Breast epithelium (tissue), 3 donors: ENCODE measurements at regions not wholly inside any gene's neighbourhood (a gene's known extent, or its start where the extent isn't known, plus 50 kb on each side); places are given as distances from the start of the nearest gene placed in this dataset.

Experiments
- POLR2A ChIP-seq: fragments of 450-650 bp; IDR thresholded peaks from one replicate; pipeline ENCODE4 v1.6.1; 2016; ENCODE audit warnings: antibody characterized with exemption, mild to moderate bottlenecking, moderate library complexity
- POLR2AphosphoS5 ChIP-seq, 3 donors: sonication (generic); formaldehyde crosslinking; IDR thresholded peaks; one replicate each; pipeline ENCODE4 v1.6.1; 2017; ENCODE audit warnings: antibody characterized with exemption in 3 of 3
- TF ChIP-seq, protein P1 (sequence below), 3 donors: fragments of 450-650 bp; IDR thresholded peaks; one replicate each; pipeline ENCODE4 v1.5.1; 2016 to 2017; ENCODE audit warnings: antibody characterized with exemption in 3 of 3, mild to moderate bottlenecking in 3 of 3, moderate library complexity in 3 of 3

- no peak for TF ChIP-seq POLR2A
- TF ChIP-seq POLR2AphosphoS5 (IDR thresholded peaks at IDR 0.05) = no peak
- TF ChIP-seq, protein P1, sequence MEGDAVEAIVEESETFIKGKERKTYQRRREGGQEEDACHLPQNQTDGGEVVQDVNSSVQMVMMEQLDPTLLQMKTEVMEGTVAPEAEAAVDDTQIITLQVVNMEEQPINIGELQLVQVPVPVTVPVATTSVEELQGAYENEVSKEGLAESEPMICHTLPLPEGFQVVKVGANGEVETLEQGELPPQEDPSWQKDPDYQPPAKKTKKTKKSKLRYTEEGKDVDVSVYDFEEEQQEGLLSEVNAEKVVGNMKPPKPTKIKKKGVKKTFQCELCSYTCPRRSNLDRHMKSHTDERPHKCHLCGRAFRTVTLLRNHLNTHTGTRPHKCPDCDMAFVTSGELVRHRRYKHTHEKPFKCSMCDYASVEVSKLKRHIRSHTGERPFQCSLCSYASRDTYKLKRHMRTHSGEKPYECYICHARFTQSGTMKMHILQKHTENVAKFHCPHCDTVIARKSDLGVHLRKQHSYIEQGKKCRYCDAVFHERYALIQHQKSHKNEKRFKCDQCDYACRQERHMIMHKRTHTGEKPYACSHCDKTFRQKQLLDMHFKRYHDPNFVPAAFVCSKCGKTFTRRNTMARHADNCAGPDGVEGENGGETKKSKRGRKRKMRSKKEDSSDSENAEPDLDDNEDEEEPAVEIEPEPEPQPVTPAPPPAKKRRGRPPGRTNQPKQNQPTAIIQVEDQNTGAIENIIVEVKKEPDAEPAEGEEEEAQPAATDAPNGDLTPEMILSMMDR (IDR thresholded peaks at IDR 0.05) = no peak
Measured at GRCh38 chr4:15232366-15233263, 195.2 kb upstream of the C1QTNF7 start.
